ENCODE measurements at regions not wholly inside any gene's neighbourhood (a gene's known extent, or its start where the extent isn't known, plus 50 kb on each side); places are given as distances from the start of the nearest gene placed in this dataset.

- no peak for TF ChIP-seq EP300 (IDR thresholded peaks at IDR 0.05; ENCODE audit: low read depth)
- TF ChIP-seq POLR2A (IDR thresholded peaks at IDR 0.05) = no peak
- TF ChIP-seq CTCF (IDR thresholded peaks at IDR 0.05) = no peak
Measured at GRCh38 chr21:20330652-20331051, 667.6 kb upstream of the NCAM2 start.
